Cardiac muscle cell (in vitro differentiated cells and primary cell): ENCODE measurements at regions not wholly inside any gene's neighbourhood (a gene's known extent, or its start where the extent isn't known, plus 50 kb on each side); places are given as distances from the start of the nearest gene placed in this dataset.

ENCODE experiments used
- DNase-seq, 2 donors: peaks; one replicate each; pipeline versions ENCODE4 v3.0.0 to v3.0.0-alpha.2; 2010 to 2017; ENCODE audit warnings: low read depth in 1 of 2, low spot score in 1 of 2
- H3K27ac ChIP-seq: fragments of 200-600 bp; sonication (generic); 2 replicates; pipeline ENCODE4 v1.5.1; 2016
- H3K27me3 ChIP-seq: fragments of 200-600 bp; sonication (generic); 2 replicates; pipeline ENCODE4 v1.6.0; 2016; ENCODE audit warnings: control low read depth
- H3K36me3 ChIP-seq: fragments of 200-600 bp; sonication (generic); 2 replicates; pipeline ENCODE4 v1.5.1; 2016; ENCODE audit warnings: control low read depth
- H3K4me1 ChIP-seq: fragments of 200-600 bp; sonication (generic); 2 replicates; pipeline ENCODE4 v1.8.1; 2017; ENCODE audit warnings: low read depth, mild to moderate bottlenecking, mixed run types
- H3K4me3 ChIP-seq: fragments of 200-600 bp; sonication (generic); 2 replicates; pipeline ENCODE4 v1.5.1; 2016; ENCODE audit warnings: mild to moderate bottlenecking
- H3K9me3 ChIP-seq: fragments of 200-600 bp; sonication (generic); 2 replicates; pipeline ENCODE4 v1.5.1; 2017; ENCODE audit warnings: low read depth, mild to moderate bottlenecking, control low read depth
- CTCF ChIP-seq: IDR thresholded peaks from 2 replicates; pipeline ENCODE4 v1.5.1; 2012; ENCODE audit warnings: low read depth, mild to moderate bottlenecking, low read length

DNA sequence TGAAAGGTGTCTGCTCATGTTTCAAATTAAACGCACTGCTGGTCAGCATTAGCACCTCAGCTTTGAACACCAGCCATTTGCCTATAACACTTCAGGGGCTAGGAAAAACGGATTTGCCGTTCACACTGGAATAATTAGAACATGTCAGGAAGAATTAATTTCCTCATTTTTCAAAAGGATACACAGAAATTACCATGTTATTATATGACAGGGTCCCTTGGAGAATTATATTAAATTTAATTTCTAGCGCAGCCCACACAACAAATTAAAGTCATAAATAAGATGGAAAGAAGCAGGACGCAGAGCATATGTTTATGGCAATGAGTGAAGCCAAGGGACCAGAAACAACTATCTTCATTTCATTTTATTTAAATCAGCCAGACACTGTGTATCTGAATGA lies 83.8 kb upstream of the SOX6 start:
- no peaks in the 10 kb centered on the region for H3K36me3 ChIP-seq
- H3K4me1 ChIP-seq = no peaks in the 10 kb centered on the region
- no peak overlapping the region for H3K27ac ChIP-seq
- no peak for TF ChIP-seq CTCF
- H3K4me3 ChIP-seq = no peak overlapping the region
- peaks cover 6% of the 10 kb centered on the region for H3K27me3 ChIP-seq
- no peaks in the 10 kb centered on the region for H3K9me3 ChIP-seq
- DNase-seq = no peak

GRCh38 chr11:16434036-16434435 lies 77.7 kb upstream of the SOX6 start:
- TF ChIP-seq CTCF = no peak
- no peak overlapping the region for H3K4me3 ChIP-seq
- H3K4me1 ChIP-seq = no peaks in the 10 kb centered on the region
- H3K27ac ChIP-seq = no peak overlapping the region
- H3K36me3 ChIP-seq = no peaks in the 10 kb centered on the region
- no peak for DNase-seq
- peaks cover 4% of the 10 kb centered on the region for H3K27me3 ChIP-seq
- H3K9me3 ChIP-seq = no peaks in the 10 kb centered on the region

DNA sequence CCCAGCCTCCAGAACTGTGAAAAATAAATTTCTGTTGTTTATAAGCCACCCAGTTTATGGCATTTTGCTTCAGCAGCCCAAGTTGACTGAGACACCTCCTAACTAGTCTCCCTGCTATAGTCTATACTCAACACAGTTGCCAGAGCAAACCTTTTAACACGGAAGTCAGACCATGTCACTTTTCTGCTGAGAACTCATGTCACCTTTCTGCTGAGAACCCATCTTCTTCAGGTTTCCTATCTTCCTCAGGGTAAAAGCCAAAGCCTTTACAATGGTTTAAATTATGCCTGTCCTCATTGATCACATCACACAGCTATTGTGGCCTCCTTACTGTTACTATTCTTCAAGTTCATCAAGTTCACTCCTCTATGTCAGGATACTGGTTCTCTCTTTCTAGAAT lies 74.3 kb upstream of the SOX6 start:
- Histone ChIP-seq H3K4me1 (no peaks in the 10 kb centered on the region), H3K27ac (no peak overlapping the region), H3K36me3 (no peaks in the 10 kb centered on the region), H3K27me3 (no peaks in the 10 kb centered on the region), H3K4me3 (no peak overlapping the region), H3K9me3 (no peaks in the 10 kb centered on the region)
- no peak for TF ChIP-seq CTCF
- no peak for DNase-seq

DNA sequence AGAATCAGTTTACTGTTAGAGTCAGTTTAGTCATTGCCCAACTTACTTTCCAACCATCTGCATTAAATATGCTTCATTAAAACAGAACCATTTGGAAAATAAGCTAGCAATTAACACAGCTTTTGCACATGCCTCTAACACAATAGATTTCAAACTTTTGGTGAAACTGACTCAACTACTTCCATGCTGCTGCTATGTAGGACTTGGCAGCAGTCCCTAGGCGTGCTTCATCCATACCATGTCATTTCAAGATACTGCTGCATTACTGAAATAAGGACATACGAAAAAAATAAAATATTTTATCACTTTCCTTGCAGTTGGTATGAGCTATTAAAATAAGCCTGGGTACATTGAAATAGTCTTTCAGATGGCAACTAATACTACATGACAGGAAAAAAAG lies 65.5 kb upstream of the SOX6 start:
- Histone ChIP-seq H3K27ac (no peak overlapping the region), H3K9me3 (no peaks in the 10 kb centered on the region), H3K27me3 (no peaks in the 10 kb centered on the region), H3K36me3 (no peaks in the 10 kb centered on the region), H3K4me1 (no peaks in the 10 kb centered on the region), H3K4me3 (no peak overlapping the region)
- peak in 1 of 2 donors; percentile 0 for DNase-seq
- TF ChIP-seq CTCF = no peak

DNA sequence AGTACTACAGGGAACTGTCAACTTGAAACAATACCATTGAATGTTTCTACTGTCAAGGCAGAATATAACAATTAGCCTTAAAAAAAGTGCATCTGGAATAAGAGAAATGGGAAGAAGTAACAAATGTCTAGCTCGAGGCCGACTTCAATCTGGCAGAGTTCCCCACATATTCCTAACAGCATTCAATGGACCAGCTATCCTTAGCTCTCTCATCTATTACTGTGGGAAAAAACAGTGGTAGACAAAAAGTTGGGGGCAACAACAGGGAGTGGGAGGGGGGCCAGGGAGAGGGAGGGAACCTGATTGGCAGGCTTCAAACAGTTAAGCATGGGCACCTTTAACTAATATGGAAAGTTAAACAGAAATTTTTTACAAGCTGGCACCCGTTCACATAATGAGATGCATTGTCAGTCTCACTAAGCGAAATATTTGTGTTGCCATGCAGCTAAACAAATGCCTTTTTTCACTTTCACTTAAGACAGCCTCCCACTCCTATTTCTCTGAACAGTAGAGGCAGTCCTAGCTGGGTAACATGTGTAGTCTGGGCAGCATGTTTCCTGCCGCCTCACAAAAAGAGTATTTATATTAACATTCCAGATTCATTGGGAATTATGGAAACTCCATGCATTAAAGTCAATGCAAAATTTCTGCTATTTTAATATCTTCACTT lies 62.2 kb upstream of the SOX6 start:
- H3K4me1 ChIP-seq = no peaks in the 10 kb centered on the region
- H3K36me3 ChIP-seq = no peaks in the 10 kb centered on the region
- no peak overlapping the region for H3K27ac ChIP-seq
- no peak for DNase-seq
- H3K27me3 ChIP-seq = peaks cover 10% of the 10 kb centered on the region
- no peaks in the 10 kb centered on the region for H3K9me3 ChIP-seq
- TF ChIP-seq CTCF = no peak
- no peak overlapping the region for H3K4me3 ChIP-seq
